ENCODE measurements at regions not wholly inside any gene's neighbourhood (a gene's known extent, or its start where the extent isn't known, plus 50 kb on each side); places are given as distances from the start of the nearest gene placed in this dataset.

DNA sequence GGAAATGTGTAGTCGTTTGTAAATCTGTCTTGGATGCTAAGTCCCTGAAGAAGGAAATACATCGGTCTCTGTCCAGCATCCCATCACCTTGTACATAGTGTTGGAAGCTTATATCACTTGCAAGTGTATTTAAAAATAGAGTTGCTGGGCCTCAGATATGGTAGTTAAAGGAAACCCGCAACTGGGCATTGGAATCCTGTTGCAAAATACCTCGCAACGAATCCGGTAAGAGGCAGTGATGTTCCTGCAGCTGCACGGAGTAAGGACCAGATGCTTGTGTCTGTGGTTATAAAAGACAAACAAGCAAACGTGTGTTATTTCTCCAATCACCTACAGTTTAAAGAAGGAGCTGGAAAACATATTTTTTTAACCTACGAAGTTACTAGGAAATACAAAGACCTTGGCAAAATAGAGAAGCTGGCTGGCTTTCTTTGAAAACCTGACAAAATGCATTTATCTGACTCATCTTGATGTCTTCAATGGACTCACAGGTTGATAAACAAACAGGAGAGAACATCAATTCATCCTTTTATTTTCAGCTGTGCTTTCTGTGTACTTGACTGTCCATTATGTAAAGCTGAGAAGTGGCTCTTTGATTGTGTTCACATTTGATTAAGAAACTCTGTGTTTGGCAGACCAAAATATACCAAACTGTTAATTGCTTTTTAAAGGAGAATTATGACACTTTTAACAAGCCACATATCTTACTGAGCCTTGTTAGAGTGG lies 326.4 kb downstream of the SFMBT2 start:
- Mint-ChIP-seq H3K27ac (ENCODE audit: unreplicated experiment) (no peak overlapping the region), H3K27me3 (ENCODE audit: unreplicated experiment) (no peaks in the 10 kb centered on the region), H3K9me3 (ENCODE audit: unreplicated experiment) (no peaks in the 10 kb centered on the region), H3K36me3 (ENCODE audit: unreplicated experiment) (no peaks in the 10 kb centered on the region), H3K4me3 (ENCODE audit: unreplicated experiment) (no peak overlapping the region), H3K4me1 (ENCODE audit: low read depth, unreplicated experiment) (peaks cover 10% of the 10 kb centered on the region)
- TF ChIP-seq, protein P1, sequence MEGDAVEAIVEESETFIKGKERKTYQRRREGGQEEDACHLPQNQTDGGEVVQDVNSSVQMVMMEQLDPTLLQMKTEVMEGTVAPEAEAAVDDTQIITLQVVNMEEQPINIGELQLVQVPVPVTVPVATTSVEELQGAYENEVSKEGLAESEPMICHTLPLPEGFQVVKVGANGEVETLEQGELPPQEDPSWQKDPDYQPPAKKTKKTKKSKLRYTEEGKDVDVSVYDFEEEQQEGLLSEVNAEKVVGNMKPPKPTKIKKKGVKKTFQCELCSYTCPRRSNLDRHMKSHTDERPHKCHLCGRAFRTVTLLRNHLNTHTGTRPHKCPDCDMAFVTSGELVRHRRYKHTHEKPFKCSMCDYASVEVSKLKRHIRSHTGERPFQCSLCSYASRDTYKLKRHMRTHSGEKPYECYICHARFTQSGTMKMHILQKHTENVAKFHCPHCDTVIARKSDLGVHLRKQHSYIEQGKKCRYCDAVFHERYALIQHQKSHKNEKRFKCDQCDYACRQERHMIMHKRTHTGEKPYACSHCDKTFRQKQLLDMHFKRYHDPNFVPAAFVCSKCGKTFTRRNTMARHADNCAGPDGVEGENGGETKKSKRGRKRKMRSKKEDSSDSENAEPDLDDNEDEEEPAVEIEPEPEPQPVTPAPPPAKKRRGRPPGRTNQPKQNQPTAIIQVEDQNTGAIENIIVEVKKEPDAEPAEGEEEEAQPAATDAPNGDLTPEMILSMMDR (IDR thresholded peaks at IDR 0.05; ENCODE audit: partially characterized antibody, unreplicated experiment), result no peak
- no peak for DNase-seq

DNA sequence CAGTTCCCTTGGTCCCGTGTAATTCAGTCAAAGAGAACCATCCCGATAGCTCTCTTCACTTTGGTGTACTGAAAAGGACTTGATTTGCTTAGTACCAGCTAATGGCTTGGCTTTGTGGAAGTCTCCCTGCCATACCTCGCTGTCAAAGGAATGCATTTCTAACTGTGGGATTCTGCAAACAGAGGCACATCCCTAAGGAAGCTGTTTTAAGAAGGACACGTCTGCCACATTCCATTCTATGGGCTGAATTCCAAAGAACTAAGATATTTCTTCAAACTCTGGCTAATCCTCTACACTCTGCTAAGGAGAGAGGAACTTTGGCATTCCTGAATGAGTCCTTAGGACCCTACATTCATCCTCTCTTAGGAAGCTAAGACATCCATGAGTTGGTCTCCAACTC lies 327.9 kb downstream of the SFMBT2 start:
- peaks cover 10% of the 10 kb centered on the region for H3K4me1 Mint-ChIP-seq (ENCODE audit: low read depth, unreplicated experiment)
- H3K27me3 Mint-ChIP-seq (ENCODE audit: unreplicated experiment), result peaks cover 2% of the 10 kb centered on the region
- no peak overlapping the region for H3K27ac Mint-ChIP-seq (ENCODE audit: unreplicated experiment)
- H3K9me3 Mint-ChIP-seq (ENCODE audit: unreplicated experiment), result no peaks in the 10 kb centered on the region
- H3K36me3 Mint-ChIP-seq (ENCODE audit: unreplicated experiment), result no peaks in the 10 kb centered on the region
- no peak overlapping the region for H3K4me3 Mint-ChIP-seq (ENCODE audit: unreplicated experiment)
- no peak for DNase-seq
- TF ChIP-seq, protein P1 (IDR thresholded peaks at IDR 0.05; ENCODE audit: partially characterized antibody, unreplicated experiment), result no peak

DNA sequence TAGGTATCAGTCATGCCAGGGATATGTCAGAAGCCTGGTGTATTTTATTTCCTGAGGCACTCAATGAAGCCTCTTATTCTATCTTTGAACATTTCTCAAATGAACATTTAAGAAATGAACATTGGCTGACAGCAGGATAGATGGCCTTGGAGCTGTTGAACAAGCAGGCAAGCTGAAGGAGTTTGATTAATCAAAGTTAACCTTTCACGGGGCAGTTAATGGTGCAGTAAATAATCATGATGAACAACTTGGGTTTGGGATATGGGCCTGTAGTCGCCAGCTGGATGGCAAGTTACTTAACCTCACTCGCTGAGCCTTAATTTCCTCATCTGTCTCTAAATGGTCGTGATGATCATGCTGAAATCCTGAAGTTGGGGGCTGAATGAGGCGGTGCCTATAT lies 333.0 kb downstream of the SFMBT2 start:
- no peak overlapping the region for H3K27ac Mint-ChIP-seq (ENCODE audit: unreplicated experiment)

DNA sequence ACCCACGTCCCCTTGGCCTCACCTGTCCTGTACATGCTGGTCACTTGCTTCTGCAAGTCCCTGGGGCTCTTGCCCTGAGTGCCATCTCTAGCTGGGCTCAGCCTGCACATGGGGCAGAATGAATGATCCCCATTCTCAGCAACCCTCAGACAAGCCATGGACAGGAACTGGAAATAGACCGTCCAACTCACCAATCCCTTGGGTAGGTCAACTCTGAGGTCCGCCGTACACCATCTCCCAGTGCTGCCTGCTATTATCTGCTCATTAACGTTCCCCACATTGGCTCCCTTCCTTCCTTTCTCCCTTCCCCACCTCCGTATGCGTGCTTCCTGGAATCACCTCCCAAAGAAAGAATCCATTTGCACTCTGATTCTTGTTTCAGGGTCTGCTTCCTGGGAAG lies 335.0 kb downstream of the SFMBT2 start:
- H3K4me1 Mint-ChIP-seq (ENCODE audit: low read depth, unreplicated experiment), result no peaks in the 10 kb centered on the region
- H3K4me3 Mint-ChIP-seq (ENCODE audit: unreplicated experiment), result no peak overlapping the region
- no peak overlapping the region for H3K27ac Mint-ChIP-seq (ENCODE audit: unreplicated experiment)
- H3K36me3 Mint-ChIP-seq (ENCODE audit: unreplicated experiment), result no peaks in the 10 kb centered on the region
- TF ChIP-seq, protein P1 (IDR thresholded peaks at IDR 0.05; ENCODE audit: partially characterized antibody, unreplicated experiment), result no peak
- H3K27me3 Mint-ChIP-seq (ENCODE audit: unreplicated experiment), result peaks cover 2% of the 10 kb centered on the region
- no peaks in the 10 kb centered on the region for H3K9me3 Mint-ChIP-seq (ENCODE audit: unreplicated experiment)
- DNase-seq, result no peak

More for the DNA sequence above, 333.0 kb downstream of the SFMBT2 start:
- Mint-ChIP-seq H3K9me3 (ENCODE audit: unreplicated experiment) (no peaks in the 10 kb centered on the region), H3K4me3 (ENCODE audit: unreplicated experiment) (no peak overlapping the region), H3K27me3 (ENCODE audit: unreplicated experiment) (peaks cover 2% of the 10 kb centered on the region), H3K4me1 (ENCODE audit: low read depth, unreplicated experiment) (no peaks in the 10 kb centered on the region), H3K36me3 (ENCODE audit: unreplicated experiment) (no peaks in the 10 kb centered on the region)
- TF ChIP-seq, protein P1 (IDR thresholded peaks at IDR 0.05; ENCODE audit: partially characterized antibody, unreplicated experiment), result no peak
- DNase-seq, result no peak

DNA sequence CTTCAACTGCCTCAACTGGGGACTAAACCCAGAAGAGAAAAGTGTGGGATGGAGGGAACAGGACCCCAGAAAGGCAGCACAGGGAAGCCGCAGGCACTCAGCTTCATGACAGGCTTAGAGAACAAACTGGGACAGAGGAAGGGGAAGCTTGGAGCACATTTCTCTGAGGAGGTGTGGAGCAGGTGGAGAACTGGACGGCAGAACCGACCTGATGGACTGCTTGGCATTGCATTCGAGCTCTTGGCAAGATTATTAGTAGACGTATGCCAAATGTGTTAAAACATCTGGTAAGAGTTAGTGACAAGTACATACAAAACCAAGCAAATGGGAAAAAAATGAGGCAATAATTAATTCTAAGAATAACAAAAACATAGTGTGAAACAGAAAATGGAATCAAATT lies 335.7 kb downstream of the SFMBT2 start:
- no peaks in the 10 kb centered on the region for H3K9me3 Mint-ChIP-seq (ENCODE audit: unreplicated experiment)
- no peaks in the 10 kb centered on the region for H3K4me1 Mint-ChIP-seq (ENCODE audit: low read depth, unreplicated experiment)
- H3K27me3 Mint-ChIP-seq (ENCODE audit: unreplicated experiment), result peaks cover 2% of the 10 kb centered on the region
- DNase-seq, result no peak
- H3K27ac Mint-ChIP-seq (ENCODE audit: unreplicated experiment), result no peak overlapping the region
- H3K4me3 Mint-ChIP-seq (ENCODE audit: unreplicated experiment), result no peak overlapping the region
- TF ChIP-seq, protein P1 (IDR thresholded peaks at IDR 0.05; ENCODE audit: partially characterized antibody, unreplicated experiment), result no peak
- no peaks in the 10 kb centered on the region for H3K36me3 Mint-ChIP-seq (ENCODE audit: unreplicated experiment)

Data from glutamatergic neuron (in vitro differentiated cells).